ENCODE measurements at regions not wholly inside any gene's neighbourhood (a gene's known extent, or its start where the extent isn't known, plus 50 kb on each side); places are given as distances from the start of the nearest gene placed in this dataset.
"Not testable (repeated sequence)": the region's sequence is repeated elsewhere in the genome, so short reads cannot be mapped to it uniquely, and the experiment has no call there.

GRCh38 chr1:233722212-233722979 lies 108.5 kb downstream of the KCNK1 start:
- Mint-ChIP-seq H3K27ac (no peak overlapping the region), H3K27me3 (no peaks in the 10 kb centered on the region), H3K4me1 (ENCODE audit: low read depth in 2 of 2) (no peaks in the 10 kb centered on the region), H3K36me3 (no peaks in the 10 kb centered on the region), H3K9me3 (no peaks in the 10 kb centered on the region), H3K4me3 (no peak overlapping the region)
- DNase-seq (ENCODE audit: low spot score) (no peak), ATAC-seq (no peak)

DNA sequence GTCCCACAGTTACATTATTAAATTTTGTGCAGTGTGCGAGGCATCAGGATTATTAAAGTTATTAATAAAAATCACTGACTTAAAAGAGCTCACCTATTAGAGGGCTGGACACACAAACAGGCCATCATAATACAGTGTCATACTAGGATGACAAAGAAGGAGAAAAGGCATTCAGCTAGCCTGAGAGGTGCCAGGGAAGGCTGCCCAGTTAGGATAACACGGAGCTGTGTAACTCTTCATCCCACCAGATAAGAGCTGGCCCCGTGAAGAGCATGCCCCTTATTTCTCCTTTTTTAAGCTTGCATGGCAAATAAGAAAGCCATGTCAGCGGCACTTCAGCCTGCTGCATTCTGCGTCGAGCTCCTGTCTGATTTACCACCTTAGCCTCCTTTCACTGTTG lies 109.5 kb downstream of the KCNK1 start:
- no peak overlapping the region for H3K4me3 Mint-ChIP-seq
- H3K4me1 Mint-ChIP-seq (ENCODE audit: low read depth in 2 of 2) = no peaks in the 10 kb centered on the region
- H3K9me3 Mint-ChIP-seq = no peaks in the 10 kb centered on the region
- ATAC-seq = no peak
- no peak overlapping the region for H3K27ac Mint-ChIP-seq
- DNase-seq (ENCODE audit: low spot score) = no peak
- no peaks in the 10 kb centered on the region for H3K27me3 Mint-ChIP-seq
- no peaks in the 10 kb centered on the region for H3K36me3 Mint-ChIP-seq

DNA sequence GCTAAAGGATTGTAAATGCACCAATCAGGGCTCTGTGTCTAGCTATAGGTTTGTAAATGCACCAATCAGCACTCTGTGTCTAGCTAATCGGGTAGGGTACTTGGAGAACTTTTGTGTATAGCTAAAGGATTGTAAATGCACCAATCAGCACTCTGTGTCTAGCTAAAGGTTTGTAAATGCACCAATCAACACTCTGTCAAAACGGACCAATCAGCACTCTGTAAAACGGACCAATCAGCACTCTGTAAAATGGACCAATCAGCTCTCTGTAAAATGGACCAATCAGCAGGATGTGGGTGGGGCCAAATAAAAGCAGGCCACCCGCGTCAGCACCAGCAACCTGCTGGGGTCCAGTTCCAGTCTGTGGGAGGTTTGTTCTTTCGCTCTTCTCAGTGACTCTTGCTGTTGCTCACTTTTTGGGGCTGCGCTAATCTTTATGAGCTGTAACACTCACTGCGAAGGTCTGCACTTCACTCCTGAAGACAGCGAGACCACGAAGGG lies 110.3 kb downstream of the KCNK1 start:
- not testable (repeated sequence) for H3K4me1 Mint-ChIP-seq (ENCODE audit: low read depth in 2 of 2); H3K9me3 Mint-ChIP-seq; H3K4me3 Mint-ChIP-seq; H3K36me3 Mint-ChIP-seq; DNase-seq (ENCODE audit: low spot score); H3K27me3 Mint-ChIP-seq; ATAC-seq; H3K27ac Mint-ChIP-seq

DNA sequence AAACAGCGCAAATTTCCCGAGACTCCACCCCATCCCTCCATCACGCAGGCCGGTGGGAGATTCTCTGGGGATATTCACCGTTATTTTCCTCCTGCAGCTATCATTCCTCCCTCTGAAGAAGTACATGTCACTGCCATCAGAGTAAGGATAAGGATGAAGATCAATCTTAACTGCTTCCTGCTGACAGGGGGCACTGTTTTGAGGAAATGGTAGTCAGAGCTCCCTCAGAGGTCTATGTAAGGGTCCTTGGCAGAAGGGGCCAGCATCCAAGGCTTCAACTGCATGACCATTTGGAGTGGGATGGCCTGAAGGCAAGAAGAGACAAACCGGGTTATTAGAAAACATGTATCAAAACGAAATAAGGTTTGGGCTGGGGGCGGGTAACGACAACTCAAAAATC lies 111.5 kb downstream of the KCNK1 start:
- H3K36me3 Mint-ChIP-seq = no peaks in the 10 kb centered on the region
- H3K27me3 Mint-ChIP-seq = no peaks in the 10 kb centered on the region
- H3K4me3 Mint-ChIP-seq = no peak overlapping the region
- no peaks in the 10 kb centered on the region for H3K9me3 Mint-ChIP-seq
- H3K27ac Mint-ChIP-seq = no peak overlapping the region
- ATAC-seq (no peak), DNase-seq (ENCODE audit: low spot score) (no peak)
- H3K4me1 Mint-ChIP-seq (ENCODE audit: low read depth in 2 of 2) = no peaks in the 10 kb centered on the region

DNA sequence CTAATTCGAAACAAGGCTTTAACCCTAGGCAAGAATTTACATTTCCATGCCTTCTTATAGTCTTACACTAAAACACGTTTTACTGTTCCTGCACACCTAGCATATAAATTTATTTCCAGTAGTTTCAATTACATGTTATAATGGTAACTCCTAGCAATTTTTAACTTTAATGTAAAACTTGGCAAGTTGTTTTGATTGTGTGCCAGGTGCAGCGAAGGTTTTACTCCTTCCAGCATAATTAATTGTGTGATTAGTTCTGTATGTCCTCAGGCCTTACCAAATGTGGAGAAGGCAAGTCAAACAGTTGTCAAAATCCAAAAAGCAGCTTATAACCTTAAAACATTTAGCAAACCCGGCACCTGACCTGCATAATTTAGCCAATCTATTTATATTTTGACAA lies 114.8 kb downstream of the KCNK1 start:
- H3K27me3 Mint-ChIP-seq = no peaks in the 10 kb centered on the region
- no peaks in the 10 kb centered on the region for H3K36me3 Mint-ChIP-seq
- no peak overlapping the region for H3K27ac Mint-ChIP-seq
- H3K9me3 Mint-ChIP-seq = no peaks in the 10 kb centered on the region
- no peaks in the 10 kb centered on the region for H3K4me1 Mint-ChIP-seq (ENCODE audit: low read depth in 2 of 2)
- H3K4me3 Mint-ChIP-seq = no peak overlapping the region
- no peak for DNase-seq (ENCODE audit: low spot score)
- ATAC-seq = no peak

DNA sequence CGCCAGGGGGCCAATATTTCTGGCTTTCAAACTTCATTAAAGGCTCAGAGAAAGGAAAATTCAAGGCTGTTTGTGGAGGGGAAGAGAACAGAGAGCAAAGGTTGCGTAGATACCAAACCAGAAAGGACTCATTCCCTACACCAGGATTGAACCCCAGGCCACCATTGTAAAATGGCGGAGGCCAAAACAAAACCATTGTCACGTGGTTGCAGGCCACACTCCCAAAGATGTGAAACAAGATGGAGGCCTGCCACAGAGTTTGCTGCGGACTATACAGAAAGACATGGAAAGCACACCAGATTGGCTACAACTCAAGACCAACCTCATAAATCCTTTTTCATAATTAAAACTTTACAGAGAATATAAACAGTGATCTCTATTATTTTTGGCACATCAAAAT lies 116.5 kb downstream of the KCNK1 start:
- Mint-ChIP-seq H3K9me3 (no peaks in the 10 kb centered on the region), H3K27ac (no peak overlapping the region), H3K27me3 (no peaks in the 10 kb centered on the region), H3K4me3 (no peak overlapping the region), H3K36me3 (no peaks in the 10 kb centered on the region), H3K4me1 (ENCODE audit: low read depth in 2 of 2) (no peaks in the 10 kb centered on the region)
- ATAC-seq = no peak
- no peak for DNase-seq (ENCODE audit: low spot score)

DNA sequence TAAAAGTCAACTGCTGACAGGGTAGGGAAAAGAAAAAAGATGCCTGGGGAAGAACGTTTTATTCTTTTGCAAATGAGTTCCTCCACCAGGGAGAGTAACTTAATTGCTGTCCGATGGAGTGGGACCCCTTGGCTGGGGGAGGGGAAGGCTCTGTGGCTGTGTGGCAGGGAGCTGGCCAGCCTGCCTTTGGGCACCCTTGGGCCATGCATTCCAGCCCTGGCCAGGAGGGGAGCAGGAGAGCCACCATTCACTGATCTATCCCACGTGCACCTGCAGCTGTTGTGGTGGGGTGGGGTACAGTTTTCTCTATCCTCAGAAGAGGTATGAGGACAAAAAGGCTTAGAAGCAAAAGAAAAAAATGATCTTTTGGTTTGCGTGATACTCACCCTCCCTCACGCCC lies 116.9 kb downstream of the KCNK1 start:
- DNase-seq (ENCODE audit: low spot score) = no peak
- no peaks in the 10 kb centered on the region for H3K4me1 Mint-ChIP-seq (ENCODE audit: low read depth in 2 of 2)
- H3K9me3 Mint-ChIP-seq = no peaks in the 10 kb centered on the region
- H3K4me3 Mint-ChIP-seq = no peak overlapping the region
- H3K27me3 Mint-ChIP-seq = no peaks in the 10 kb centered on the region
- H3K36me3 Mint-ChIP-seq = no peaks in the 10 kb centered on the region
- H3K27ac Mint-ChIP-seq = no peak overlapping the region
- ATAC-seq = no peak

- H3K27me3 Mint-ChIP-seq = no peaks in the 10 kb centered on the region
- DNase-seq (ENCODE audit: low spot score) (no peak), ATAC-seq (no peak)
- H3K4me1 Mint-ChIP-seq (ENCODE audit: low read depth in 2 of 2) = no peaks in the 10 kb centered on the region
- H3K9me3 Mint-ChIP-seq = no peaks in the 10 kb centered on the region
- H3K27ac Mint-ChIP-seq = no peak overlapping the region
- no peak overlapping the region for H3K4me3 Mint-ChIP-seq
- no peaks in the 10 kb centered on the region for H3K36me3 Mint-ChIP-seq
Measured at GRCh38 chr1:233732206-233732605, 118.3 kb downstream of the KCNK1 start.

GRCh38 chr1:233734456-233734855 lies 120.5 kb downstream of the KCNK1 start:
- Mint-ChIP-seq H3K27me3 (no peaks in the 10 kb centered on the region), H3K4me1 (ENCODE audit: low read depth in 2 of 2) (no peaks in the 10 kb centered on the region), H3K36me3 (no peaks in the 10 kb centered on the region), H3K4me3 (no peak overlapping the region), H3K9me3 (no peaks in the 10 kb centered on the region), H3K27ac (no peak overlapping the region)
- ATAC-seq = no peak
- DNase-seq (ENCODE audit: low spot score) = no peak

DNA sequence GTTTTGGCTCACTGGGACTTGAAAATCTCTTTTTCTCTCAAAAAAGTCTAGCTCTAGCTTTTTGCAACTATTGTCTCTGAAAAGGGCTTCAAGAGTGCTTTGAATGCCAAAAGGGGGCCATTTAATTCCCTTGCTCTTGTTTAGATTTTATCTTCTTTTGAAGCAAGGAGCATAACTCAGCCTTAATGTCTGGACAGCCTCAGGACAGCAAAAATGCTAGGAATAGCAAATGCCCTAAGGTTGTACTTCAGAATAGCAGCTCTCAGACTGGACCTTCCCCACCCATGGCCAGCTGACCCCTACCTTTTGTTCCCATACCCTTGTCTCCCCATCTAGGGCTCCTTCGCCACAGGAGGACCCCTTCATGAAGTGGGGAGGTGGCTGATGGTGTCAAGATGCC lies 121.4 kb downstream of the KCNK1 start:
- H3K27me3 Mint-ChIP-seq = no peaks in the 10 kb centered on the region
- DNase-seq (ENCODE audit: low spot score) (no peak), ATAC-seq (no peak)
- H3K4me1 Mint-ChIP-seq (ENCODE audit: low read depth in 2 of 2) = no peaks in the 10 kb centered on the region
- no peaks in the 10 kb centered on the region for H3K36me3 Mint-ChIP-seq
- H3K27ac Mint-ChIP-seq = no peak overlapping the region
- no peak overlapping the region for H3K4me3 Mint-ChIP-seq
- no peaks in the 10 kb centered on the region for H3K9me3 Mint-ChIP-seq

- DNase-seq (ENCODE audit: low spot score) (no peak), ATAC-seq (no peak)
- Mint-ChIP-seq H3K27me3 (no peaks in the 10 kb centered on the region), H3K4me1 (ENCODE audit: low read depth in 2 of 2) (no peaks in the 10 kb centered on the region), H3K9me3 (no peaks in the 10 kb centered on the region), H3K36me3 (no peaks in the 10 kb centered on the region), H3K4me3 (no peak overlapping the region), H3K27ac (no peak overlapping the region)
Measured at GRCh38 chr1:233735847-233736246, 121.9 kb downstream of the KCNK1 start.

DNA sequence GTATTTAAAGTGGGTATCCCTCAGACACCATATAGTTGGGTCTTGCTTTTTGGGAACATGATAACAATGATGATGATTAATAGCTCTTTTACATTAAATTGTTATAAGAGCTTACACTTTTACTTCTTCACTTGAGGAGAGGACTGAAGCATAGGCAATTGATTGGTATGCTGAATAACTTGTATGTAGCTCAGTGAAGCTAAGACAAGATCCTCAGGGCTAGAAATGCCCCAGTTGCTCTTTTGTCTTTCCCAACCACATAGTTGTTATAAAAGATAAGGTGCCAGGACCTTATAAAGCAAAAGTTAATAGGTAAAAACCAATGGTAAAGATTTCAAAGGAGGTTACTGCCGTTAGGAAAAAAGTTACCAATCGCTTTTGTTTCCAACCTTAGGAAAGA lies 123.4 kb downstream of the KCNK1 start:
- ATAC-seq = no peak
- Mint-ChIP-seq H3K27ac (no peak overlapping the region), H3K4me3 (no peak overlapping the region), H3K27me3 (no peaks in the 10 kb centered on the region), H3K9me3 (no peaks in the 10 kb centered on the region), H3K4me1 (ENCODE audit: low read depth in 2 of 2) (no peaks in the 10 kb centered on the region), H3K36me3 (no peaks in the 10 kb centered on the region)
- DNase-seq (ENCODE audit: low spot score) = no peak

GRCh38 chr1:233738396-233738795 lies 124.5 kb downstream of the KCNK1 start:
- ATAC-seq (no peak), DNase-seq (ENCODE audit: low spot score) (no peak)
- Mint-ChIP-seq H3K4me1 (ENCODE audit: low read depth in 2 of 2) (no peaks in the 10 kb centered on the region), H3K4me3 (no peak overlapping the region), H3K27me3 (no peaks in the 10 kb centered on the region), H3K27ac (no peak overlapping the region), H3K36me3 (no peaks in the 10 kb centered on the region), H3K9me3 (no peaks in the 10 kb centered on the region)

- Mint-ChIP-seq H3K4me3 (no peak overlapping the region), H3K27ac (no peak overlapping the region), H3K27me3 (no peaks in the 10 kb centered on the region), H3K9me3 (no peaks in the 10 kb centered on the region), H3K36me3 (no peaks in the 10 kb centered on the region), H3K4me1 (ENCODE audit: low read depth in 2 of 2) (no peaks in the 10 kb centered on the region)
- DNase-seq (ENCODE audit: low spot score) (no peak), ATAC-seq (no peak)
Measured at GRCh38 chr1:233738850-233739249, 124.9 kb downstream of the KCNK1 start.

Measured in natural killer cell treated with Interleukin-12 subunit alpha and Interleukin-12 subunit beta and Interleukin-15 and Interleukin-18, amount 100 ng/mL, for 72 hours (primary cell).